NT2/D1 (cell line): ENCODE measurements at regions not wholly inside any gene's neighbourhood (a gene's known extent, or its start where the extent isn't known, plus 50 kb on each side); places are given as distances from the start of the nearest gene placed in this dataset.

Experiments
- DNase-seq: peaks from one replicate; pipeline ENCODE4 v3.0.0-alpha.2; 2011; ENCODE audit warnings: low read depth, low spot score
- H3K27me3 ChIP-seq: 2 replicates; pipeline ENCODE4 v1.6.0; 2011; ENCODE audit warnings: mild to moderate bottlenecking; ENCODE audit not compliant: insufficient read length, insufficient read depth
- H3K36me3 ChIP-seq: 2 replicates; pipeline ENCODE4 v1.6.1; 2011; ENCODE audit warnings: mild to moderate bottlenecking, low read length, mixed read lengths; ENCODE audit not compliant: insufficient read depth, insufficient read length
- H3K4me1 ChIP-seq: 2 replicates; pipeline ENCODE4 v1.5.1; 2011; ENCODE audit not compliant: insufficient read depth, insufficient read length
- H3K4me3 ChIP-seq: 2 replicates; pipeline ENCODE4 v1.5.1; 2011; ENCODE audit warnings: low read depth; ENCODE audit not compliant: insufficient read length
- H3K9ac ChIP-seq: 2 replicates; pipeline ENCODE4 v1.6.0; 2011; ENCODE audit warnings: low read depth; ENCODE audit not compliant: insufficient read length
- H3K9me3 ChIP-seq: 2 replicates; pipeline ENCODE4 v1.5.1; 2011; ENCODE audit warnings: mild to moderate bottlenecking, low read length; ENCODE audit not compliant: insufficient read depth
- SUZ12 ChIP-seq: IDR thresholded peaks from 2 replicates; pipeline ENCODE4 v1.6.1; 2011; ENCODE audit not compliant: insufficient read length, insufficient read depth; ENCODE audit errors: extremely low read depth
- YY1 ChIP-seq: IDR thresholded peaks from 2 replicates; pipeline ENCODE4 v1.6.1; 2011; ENCODE audit not compliant: insufficient read length, insufficient read depth
- ZNF274 ChIP-seq: IDR thresholded peaks from 2 replicates; pipeline ENCODE4 v1.6.1; 2011; ENCODE audit warnings: mild to moderate bottlenecking, low read depth, low read length

DNA sequence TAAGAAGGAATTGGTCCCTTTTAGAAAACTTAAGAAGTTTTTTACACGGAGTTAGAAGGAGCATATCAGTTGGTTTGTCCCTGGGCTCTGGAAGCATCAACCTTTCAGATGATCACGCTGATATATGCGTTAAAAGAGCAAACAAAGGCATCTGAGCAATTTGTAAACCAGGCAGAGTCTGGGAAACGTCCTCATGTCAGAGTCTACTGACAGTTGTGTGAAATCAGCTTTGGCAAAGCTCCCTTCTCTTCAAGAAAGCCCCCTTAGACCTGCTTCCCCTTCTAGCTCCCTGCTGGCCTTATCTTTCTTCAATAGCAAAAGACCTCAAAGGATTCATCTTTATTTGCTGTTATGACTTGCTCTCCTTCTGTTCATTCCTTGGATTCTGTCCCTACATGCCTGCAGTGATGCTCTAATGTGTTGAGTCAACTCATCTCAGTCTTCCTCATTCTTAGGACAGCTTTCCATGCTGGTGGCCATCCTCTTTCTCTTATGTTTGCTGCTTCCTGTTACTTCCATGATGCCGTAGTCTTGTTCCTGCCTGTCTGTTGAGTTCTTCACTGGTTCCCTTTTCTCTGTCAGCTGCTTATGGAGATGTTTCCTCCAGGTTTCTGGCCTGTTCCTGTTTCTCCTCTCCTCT lies 106.5 kb upstream of the BMPER start:
- no peak overlapping the region for H3K4me3 ChIP-seq
- no peaks in the 10 kb centered on the region for H3K27me3 ChIP-seq
- TF ChIP-seq YY1, result no peak
- TF ChIP-seq ZNF274, result no peak
- TF ChIP-seq SUZ12, result no peak
- H3K4me1 ChIP-seq, result no peaks in the 10 kb centered on the region
- no peak overlapping the region for H3K9ac ChIP-seq
- no peak for DNase-seq
- no peaks in the 10 kb centered on the region for H3K36me3 ChIP-seq
- peaks cover 10% of the 10 kb centered on the region; the same call in 1 of the 2 replicates for H3K9me3 ChIP-seq

DNA sequence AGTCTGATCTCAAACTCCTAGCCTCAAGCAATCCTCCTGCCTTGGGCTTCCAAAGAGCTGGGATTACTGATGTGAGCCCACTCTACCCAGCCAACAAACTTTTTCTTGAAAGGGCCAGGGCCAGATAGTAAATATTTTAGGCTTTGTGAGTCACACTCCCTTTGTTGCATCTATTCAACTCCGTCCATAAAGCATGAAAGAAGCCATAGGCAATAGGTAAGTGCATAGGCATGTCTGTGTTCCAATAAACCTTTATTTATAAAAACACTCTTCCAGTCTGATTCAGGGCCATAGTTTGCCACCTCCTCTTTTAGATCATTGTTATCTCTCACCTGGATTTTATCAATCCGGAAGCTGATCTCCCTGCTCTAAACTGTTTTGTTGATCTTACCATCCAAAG lies 105.6 kb upstream of the BMPER start:
- H3K9ac ChIP-seq, result no peak overlapping the region
- H3K4me1 ChIP-seq, result no peaks in the 10 kb centered on the region
- TF ChIP-seq YY1 (no peak), SUZ12 (no peak), ZNF274 (no peak)
- DNase-seq, result no peak
- no peaks in the 10 kb centered on the region for H3K36me3 ChIP-seq
- H3K27me3 ChIP-seq, result no peaks in the 10 kb centered on the region
- H3K4me3 ChIP-seq, result no peak overlapping the region
- peaks cover 10% of the 10 kb centered on the region; the same call in 1 of the 2 replicates for H3K9me3 ChIP-seq

GRCh38 chr7:33802600-33802999 lies 102.7 kb upstream of the BMPER start:
- Histone ChIP-seq H3K4me3 (no peak overlapping the region), H3K9ac (no peak overlapping the region), H3K27me3 (no peaks in the 10 kb centered on the region), H3K4me1 (no peaks in the 10 kb centered on the region), H3K36me3 (no peaks in the 10 kb centered on the region), H3K9me3 (peaks cover 4% of the 10 kb centered on the region; the same call in 1 of the 2 replicates)
- no peak for DNase-seq
- TF ChIP-seq ZNF274 (no peak), SUZ12 (no peak), YY1 (no peak)

DNA sequence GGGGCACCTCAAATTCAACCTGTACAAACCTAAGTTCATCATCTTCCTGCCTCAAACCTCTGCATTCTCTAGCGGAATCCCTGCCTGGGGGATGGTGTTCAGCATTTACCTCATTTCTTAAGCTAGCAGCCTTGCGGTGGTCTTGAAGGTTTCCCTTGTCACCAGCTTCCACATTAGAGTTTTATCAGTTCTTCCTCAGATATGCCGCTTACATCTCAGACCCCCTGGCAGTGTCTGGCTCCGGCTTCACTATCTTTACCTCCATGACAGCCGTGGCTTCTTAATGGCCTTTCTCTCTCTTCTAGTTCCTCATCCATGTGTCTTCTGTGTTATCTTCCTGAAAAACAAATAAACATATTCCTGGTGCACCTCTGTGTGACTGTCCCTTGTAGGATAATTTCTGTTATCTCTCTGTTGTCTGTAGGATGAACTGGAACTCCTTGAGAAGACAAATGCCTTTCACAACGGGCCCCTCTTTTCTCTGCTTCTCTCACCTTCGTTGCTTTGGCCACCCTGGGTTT lies 101.1 kb upstream of the BMPER start:
- Histone ChIP-seq H3K9ac (no peak overlapping the region), H3K36me3 (no peaks in the 10 kb centered on the region), H3K27me3 (no peaks in the 10 kb centered on the region), H3K4me3 (no peak overlapping the region), H3K9me3 (no peaks in the 10 kb centered on the region), H3K4me1 (no peaks in the 10 kb centered on the region)
- no peak for DNase-seq
- TF ChIP-seq SUZ12, result no peak
- TF ChIP-seq ZNF274, result no peak
- TF ChIP-seq YY1, result no peak

- no peaks in the 10 kb centered on the region for H3K4me1 ChIP-seq
- no peaks in the 10 kb centered on the region for H3K9me3 ChIP-seq
- DNase-seq, result no peak
- no peak overlapping the region for H3K9ac ChIP-seq
- H3K36me3 ChIP-seq, result no peaks in the 10 kb centered on the region
- TF ChIP-seq ZNF274 (no peak), SUZ12 (no peak), YY1 (no peak)
- H3K4me3 ChIP-seq, result no peak overlapping the region
- no peaks in the 10 kb centered on the region for H3K27me3 ChIP-seq
Measured at GRCh38 chr7:33805630-33806233, 99.6 kb upstream of the BMPER start.

DNA sequence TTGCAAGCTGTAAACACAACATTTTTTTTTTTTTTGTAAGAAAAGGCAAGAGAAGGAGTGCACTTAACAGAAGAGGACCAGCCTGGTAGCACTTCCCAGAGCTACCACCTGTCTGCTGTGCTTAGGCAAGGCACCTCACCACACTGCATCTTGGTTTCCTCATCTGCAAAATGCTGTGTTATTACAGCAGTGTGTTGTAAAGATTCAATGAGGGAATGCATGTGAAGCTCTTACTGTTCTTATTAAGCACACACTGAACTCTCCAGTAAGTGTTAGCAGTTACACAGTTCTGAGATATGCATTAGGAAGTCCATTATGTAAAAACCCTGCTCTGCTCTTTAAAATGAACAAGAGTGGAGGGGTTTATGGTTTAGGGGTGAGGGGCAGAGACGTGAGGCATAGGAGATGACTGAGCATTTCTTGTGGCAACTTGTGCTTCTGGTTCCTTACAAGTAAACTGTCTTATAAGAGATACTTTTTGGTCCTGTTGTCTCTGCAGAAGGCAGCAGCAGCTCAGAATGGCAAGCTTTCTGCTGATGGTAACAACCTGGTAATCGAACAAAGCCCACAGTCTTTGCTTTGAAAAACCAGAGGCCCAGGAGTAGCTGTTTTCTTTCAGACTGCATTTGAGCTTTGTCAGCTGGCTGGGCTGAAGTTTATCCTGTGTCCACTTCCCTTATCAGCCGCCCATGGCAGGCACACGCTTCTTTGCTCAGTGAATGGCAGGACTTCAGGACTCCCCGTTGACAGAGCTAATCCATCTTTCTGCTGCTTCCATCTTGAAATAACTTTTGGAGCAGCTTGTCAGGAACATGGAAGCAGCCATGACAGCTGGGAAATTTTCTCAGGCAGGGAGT lies 98.8 kb upstream of the BMPER start:
- H3K9me3 ChIP-seq, result no peaks in the 10 kb centered on the region
- H3K36me3 ChIP-seq, result no peaks in the 10 kb centered on the region
- H3K27me3 ChIP-seq, result no peaks in the 10 kb centered on the region
- DNase-seq, result no peak
- no peak overlapping the region for H3K9ac ChIP-seq
- no peak overlapping the region for H3K4me3 ChIP-seq
- H3K4me1 ChIP-seq, result no peaks in the 10 kb centered on the region
- no peak for TF ChIP-seq YY1
- no peak for TF ChIP-seq SUZ12
- TF ChIP-seq ZNF274, result no peak

DNA sequence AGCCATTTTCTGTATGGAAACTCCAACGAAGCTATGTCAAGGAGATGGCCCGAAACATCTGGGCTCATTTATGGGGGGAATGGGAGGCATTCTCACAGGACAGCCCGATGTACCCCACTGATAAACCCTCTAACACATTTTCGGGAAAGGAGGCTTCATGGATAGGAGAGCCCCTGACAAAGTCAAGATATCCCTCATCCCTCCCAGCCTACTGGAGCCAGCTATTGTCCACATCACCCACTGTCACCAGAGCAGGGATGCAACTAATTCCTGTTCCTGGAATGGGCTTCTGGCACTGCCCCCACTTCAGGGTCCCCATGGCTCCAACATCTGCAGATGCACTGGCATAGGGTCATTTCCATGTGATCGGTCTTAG lies 98.2 kb upstream of the BMPER start:
- DNase-seq, result no peak
- TF ChIP-seq SUZ12, result no peak
- TF ChIP-seq YY1, result no peak
- no peak for TF ChIP-seq ZNF274
- H3K9ac ChIP-seq, result no peak overlapping the region
- H3K27me3 ChIP-seq, result no peaks in the 10 kb centered on the region
- no peak overlapping the region for H3K4me3 ChIP-seq
- H3K4me1 ChIP-seq, result no peaks in the 10 kb centered on the region
- H3K9me3 ChIP-seq, result no peaks in the 10 kb centered on the region
- H3K36me3 ChIP-seq, result no peaks in the 10 kb centered on the region
